HepG2 (cell line): ENCODE measurements at regions not wholly inside any gene's neighbourhood (a gene's known extent, or its start where the extent isn't known, plus 50 kb on each side); places are given as distances from the start of the nearest gene placed in this dataset.

ENCODE experiments used
- PRDM4 ChIP-seq: sonication (generic); formaldehyde crosslinking; IDR thresholded peaks from 2 replicates; pipeline ENCODE4 v1.9.0; 2021; ENCODE audit warnings: missing genetic modification reagents, borderline replicate concordance
- SP1 ChIP-seq, 2 experiments: fragments of 450-650 bp in 1 of 2; sonication (generic) in 1 of 2; formaldehyde crosslinking in 1 of 2; IDR thresholded peaks; 2 replicates each; pipeline versions ENCODE4 v1.4.0 to v1.6.1; 2016 to 2020; ENCODE audit warnings: missing genetic modification reagents in 1 of 2

- no peak for TF ChIP-seq PRDM4
- TF ChIP-seq SP1 (IDR thresholded peaks at IDR 0.05), result no peak
- no peak for TF ChIP-seq SP1 (CRISPR knock-in tag; IDR thresholded peaks at IDR 0.05)
These were observed 480.7 kb downstream of the RFPL4B start for GRCh38 chr6:112827793-112828192.
